Nephron (organoid): ENCODE measurements at regions not wholly inside any gene's neighbourhood (a gene's known extent, or its start where the extent isn't known, plus 50 kb on each side); places are given as distances from the start of the nearest gene placed in this dataset.
A peak's percentile ranks its signal among the peaks of the same experiment; 100 is the strongest.

Experiments used
- H3K27ac Mint-ChIP-seq, 3 experiments: 2 replicates each; pipeline ENCODE4 v1.8.0; 2020; ENCODE audit warnings: mixed read lengths in 3 of 3, mild to moderate bottlenecking in 2 of 3, moderate library complexity in 1 of 3
- H3K27me3 Mint-ChIP-seq: 2 replicates; pipeline ENCODE4 v1.8.0; 2021; ENCODE audit warnings: low read depth, mild to moderate bottlenecking, moderate library complexity, mixed read lengths
- H3K36me3 Mint-ChIP-seq: 2 replicates; pipeline ENCODE4 v1.8.0; 2020; ENCODE audit warnings: low read depth, mixed read lengths
- H3K4me1 Mint-ChIP-seq: 2 replicates; pipeline ENCODE4 v1.8.0; 2020; ENCODE audit warnings: mixed read lengths
- H3K4me3 Mint-ChIP-seq, 3 experiments: 2 replicates each; pipeline ENCODE4 v1.8.0; 2020; ENCODE audit warnings: mild to moderate bottlenecking in 3 of 3, mixed read lengths in 3 of 3, moderate library complexity in 2 of 3
- H3K9me3 Mint-ChIP-seq: 2 replicates; pipeline ENCODE4 v1.8.0; 2020; ENCODE audit warnings: mixed read lengths
- TF ChIP-seq, protein P1 (sequence below), 3 experiments: fragments of 200-600 bp; sonication (generic); IDR thresholded peaks; one replicate each; pipeline ENCODE4 v1.5.0; 2021; ENCODE audit warnings: antibody characterized with exemption in 3 of 3; ENCODE audit not compliant: unreplicated experiment in 3 of 3

DNA sequence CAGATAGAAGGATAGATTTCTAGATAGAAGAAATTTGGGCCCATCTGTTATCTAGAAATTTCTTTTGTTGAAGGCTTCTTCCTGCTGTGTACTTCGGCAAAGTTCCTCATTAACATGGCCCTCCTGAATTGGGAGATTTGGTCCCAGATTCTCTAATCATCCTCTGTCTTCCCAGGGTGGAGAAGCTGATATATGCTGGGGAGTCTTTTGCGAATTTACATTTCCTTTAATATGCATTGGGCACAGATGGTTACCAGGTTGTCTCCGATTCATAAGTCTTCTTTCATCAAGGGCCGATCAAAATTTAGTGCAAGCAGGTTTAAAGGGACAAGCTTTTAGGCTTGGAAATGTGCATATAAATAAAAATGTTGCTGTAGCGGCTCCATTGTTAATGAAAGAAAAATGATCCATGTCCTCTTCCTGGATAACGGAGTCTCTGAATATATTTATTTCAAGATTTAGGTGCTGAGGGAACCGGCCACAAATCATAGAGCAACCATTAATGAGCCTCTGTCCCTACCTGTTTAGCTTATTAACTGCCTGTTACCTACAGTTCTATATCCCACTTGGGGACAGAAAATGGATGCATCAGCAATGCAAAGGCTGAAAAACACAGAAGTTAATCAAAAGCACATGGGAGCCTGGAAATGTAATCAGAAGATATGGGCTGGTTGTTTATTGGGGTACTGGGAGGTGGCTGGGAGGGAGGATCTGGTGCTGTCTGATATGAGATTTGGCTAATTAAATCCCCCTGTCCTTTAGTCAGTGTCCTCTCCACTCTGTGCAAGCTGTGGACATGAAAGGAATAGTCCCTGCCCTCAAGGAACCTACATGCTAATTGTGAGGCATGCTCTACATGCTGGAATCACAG lies 234.7 kb downstream of the MAN2A1 start:
- no peaks in the 10 kb centered on the region for H3K36me3 Mint-ChIP-seq
- H3K27me3 Mint-ChIP-seq, result peaks cover 5% of the 10 kb centered on the region
- H3K4me1 Mint-ChIP-seq, result peaks cover 18% of the 10 kb centered on the region
- TF ChIP-seq, protein P1, sequence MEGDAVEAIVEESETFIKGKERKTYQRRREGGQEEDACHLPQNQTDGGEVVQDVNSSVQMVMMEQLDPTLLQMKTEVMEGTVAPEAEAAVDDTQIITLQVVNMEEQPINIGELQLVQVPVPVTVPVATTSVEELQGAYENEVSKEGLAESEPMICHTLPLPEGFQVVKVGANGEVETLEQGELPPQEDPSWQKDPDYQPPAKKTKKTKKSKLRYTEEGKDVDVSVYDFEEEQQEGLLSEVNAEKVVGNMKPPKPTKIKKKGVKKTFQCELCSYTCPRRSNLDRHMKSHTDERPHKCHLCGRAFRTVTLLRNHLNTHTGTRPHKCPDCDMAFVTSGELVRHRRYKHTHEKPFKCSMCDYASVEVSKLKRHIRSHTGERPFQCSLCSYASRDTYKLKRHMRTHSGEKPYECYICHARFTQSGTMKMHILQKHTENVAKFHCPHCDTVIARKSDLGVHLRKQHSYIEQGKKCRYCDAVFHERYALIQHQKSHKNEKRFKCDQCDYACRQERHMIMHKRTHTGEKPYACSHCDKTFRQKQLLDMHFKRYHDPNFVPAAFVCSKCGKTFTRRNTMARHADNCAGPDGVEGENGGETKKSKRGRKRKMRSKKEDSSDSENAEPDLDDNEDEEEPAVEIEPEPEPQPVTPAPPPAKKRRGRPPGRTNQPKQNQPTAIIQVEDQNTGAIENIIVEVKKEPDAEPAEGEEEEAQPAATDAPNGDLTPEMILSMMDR (IDR thresholded peaks at IDR 0.05; ENCODE audit: unreplicated experiment in 3 of 3), result no peak
- H3K4me3 Mint-ChIP-seq, result no peak overlapping the region
- no peaks in the 10 kb centered on the region for H3K9me3 Mint-ChIP-seq
- H3K27ac Mint-ChIP-seq, result no peak overlapping the region

DNA sequence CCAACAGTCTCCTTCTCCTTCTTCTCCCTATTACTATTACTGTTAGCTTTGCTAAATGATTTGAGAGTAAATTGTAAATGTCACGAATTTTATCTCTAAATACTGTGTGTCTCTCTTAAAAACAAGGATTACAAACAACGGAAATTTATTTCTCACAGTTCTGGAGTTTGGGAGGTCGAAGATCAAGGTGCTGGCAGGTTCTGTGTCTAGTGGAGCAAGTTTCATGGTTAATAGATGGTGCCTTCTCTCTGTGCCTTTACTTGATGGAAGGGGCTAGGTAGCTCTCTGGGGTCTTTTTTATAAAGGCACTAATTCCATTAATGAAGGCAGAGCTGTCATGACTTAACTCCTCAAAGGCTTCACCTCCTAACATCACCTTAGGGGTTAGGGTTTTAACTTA lies 237.9 kb downstream of the MAN2A1 start:
- TF ChIP-seq, protein P1 (IDR thresholded peaks at IDR 0.05; ENCODE audit: unreplicated experiment in 3 of 3), result no peak
- no peaks in the 10 kb centered on the region for H3K9me3 Mint-ChIP-seq
- no peak overlapping the region for H3K4me3 Mint-ChIP-seq
- H3K36me3 Mint-ChIP-seq, result no peaks in the 10 kb centered on the region
- peaks cover 18% of the 10 kb centered on the region for H3K4me1 Mint-ChIP-seq
- H3K27ac Mint-ChIP-seq, result no peak overlapping the region
- no peaks in the 10 kb centered on the region for H3K27me3 Mint-ChIP-seq

GRCh38 chr5:109928046-109928445 lies 238.3 kb downstream of the MAN2A1 start:
- no peak overlapping the region for H3K4me3 Mint-ChIP-seq
- no peaks in the 10 kb centered on the region for H3K9me3 Mint-ChIP-seq
- H3K4me1 Mint-ChIP-seq, result peaks cover 18% of the 10 kb centered on the region
- no peaks in the 10 kb centered on the region for H3K36me3 Mint-ChIP-seq
- no peak overlapping the region for H3K27ac Mint-ChIP-seq
- TF ChIP-seq, protein P1 (IDR thresholded peaks at IDR 0.05; ENCODE audit: unreplicated experiment in 3 of 3), result no peak
- H3K27me3 Mint-ChIP-seq, result no peaks in the 10 kb centered on the region

DNA sequence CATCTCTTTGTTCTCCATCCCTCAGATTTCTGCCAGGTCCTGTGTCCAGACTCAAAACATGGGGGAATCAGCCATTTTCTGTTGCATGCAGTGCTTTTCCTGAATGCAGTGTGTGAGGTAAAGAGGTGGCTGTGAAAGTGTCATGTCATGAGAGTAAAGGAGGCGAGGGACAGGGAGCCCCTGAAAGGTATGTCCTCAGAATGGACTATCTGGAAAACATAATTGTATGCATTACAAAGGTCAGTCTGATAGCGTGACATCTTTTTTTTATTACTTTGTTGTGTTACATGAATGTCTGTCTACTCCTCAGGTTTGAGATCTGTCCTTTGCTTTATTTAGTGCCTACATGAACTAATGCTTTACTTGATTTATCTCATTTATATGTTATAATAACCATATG lies 239.1 kb downstream of the MAN2A1 start:
- no peaks in the 10 kb centered on the region for H3K27me3 Mint-ChIP-seq
- H3K9me3 Mint-ChIP-seq, result no peaks in the 10 kb centered on the region
- TF ChIP-seq, protein P1 (IDR thresholded peaks at IDR 0.05; ENCODE audit: unreplicated experiment in 3 of 3), result no peak
- no peaks in the 10 kb centered on the region for H3K36me3 Mint-ChIP-seq
- H3K4me3 Mint-ChIP-seq, result no peak overlapping the region
- H3K27ac Mint-ChIP-seq, result no peak overlapping the region
- H3K4me1 Mint-ChIP-seq, result peaks cover 18% of the 10 kb centered on the region

- H3K27ac Mint-ChIP-seq, result peak overlapping the region in 2 of 3 experiments; percentile 41 to 71
- TF ChIP-seq, protein P1 (IDR thresholded peaks at IDR 0.05; ENCODE audit: unreplicated experiment in 3 of 3), result no peak
Observed at GRCh38 chr5:109929376-109929775, 239.6 kb downstream of the MAN2A1 start.

GRCh38 chr5:109929911-109930310 lies 240.2 kb downstream of the MAN2A1 start:
- no peak overlapping the region for H3K4me3 Mint-ChIP-seq
- H3K27me3 Mint-ChIP-seq, result no peaks in the 10 kb centered on the region
- peaks cover 18% of the 10 kb centered on the region for H3K4me1 Mint-ChIP-seq
- peak overlapping the region in 1 of 3 experiments; percentile 41 for H3K27ac Mint-ChIP-seq
- H3K36me3 Mint-ChIP-seq, result no peaks in the 10 kb centered on the region
- H3K9me3 Mint-ChIP-seq, result no peaks in the 10 kb centered on the region
- TF ChIP-seq, protein P1 (IDR thresholded peaks at IDR 0.05; ENCODE audit: unreplicated experiment in 3 of 3), result no peak

More at GRCh38 chr5:109929376-109929775, 239.6 kb downstream of the MAN2A1 start:
- Mint-ChIP-seq H3K27me3 (no peaks in the 10 kb centered on the region), H3K9me3 (no peaks in the 10 kb centered on the region), H3K4me1 (peaks cover 18% of the 10 kb centered on the region), H3K4me3 (no peak overlapping the region), H3K36me3 (no peaks in the 10 kb centered on the region)
